Activated T-cell treated with anti-CD3 and anti-CD28 coated beads for 24 hours (primary cell): ENCODE measurements at regions not wholly inside any gene's neighbourhood (a gene's known extent, or its start where the extent isn't known, plus 50 kb on each side); places are given as distances from the start of the nearest gene placed in this dataset.
"Not testable (repeated sequence)": the region's sequence is repeated elsewhere in the genome, so short reads cannot be mapped to it uniquely, and the experiment has no call there.

ENCODE experiments used
- DNase-seq: peaks from one replicate; pipeline ENCODE4 v3.0.0-alpha.2; 2020; ENCODE audit warnings: low read depth

GRCh38 chr4:12579172-12579571, 905.0 kb downstream of the RAB28 start:
- DNase-seq: no peak

DNA sequence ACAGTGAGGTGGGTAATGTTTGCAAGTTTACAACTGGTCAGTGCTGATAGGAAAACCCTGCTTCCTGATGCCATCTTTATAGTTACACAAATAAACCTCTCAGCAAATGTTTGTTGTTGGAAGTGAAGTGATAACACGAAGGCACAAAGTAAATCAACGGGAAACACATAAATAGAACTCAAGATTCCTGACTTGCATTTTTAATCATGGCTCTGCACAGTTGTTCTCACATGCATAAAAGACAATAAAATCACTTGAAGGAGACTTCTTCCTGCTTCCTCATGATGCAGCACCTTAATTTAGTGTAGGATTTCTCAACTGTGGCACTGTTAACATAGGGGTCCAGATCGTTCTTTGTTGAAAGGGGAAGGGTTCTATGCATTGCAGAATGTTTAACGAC, 907.7 kb downstream of the RAB28 start:
- DNase-seq: no peak

DNA sequence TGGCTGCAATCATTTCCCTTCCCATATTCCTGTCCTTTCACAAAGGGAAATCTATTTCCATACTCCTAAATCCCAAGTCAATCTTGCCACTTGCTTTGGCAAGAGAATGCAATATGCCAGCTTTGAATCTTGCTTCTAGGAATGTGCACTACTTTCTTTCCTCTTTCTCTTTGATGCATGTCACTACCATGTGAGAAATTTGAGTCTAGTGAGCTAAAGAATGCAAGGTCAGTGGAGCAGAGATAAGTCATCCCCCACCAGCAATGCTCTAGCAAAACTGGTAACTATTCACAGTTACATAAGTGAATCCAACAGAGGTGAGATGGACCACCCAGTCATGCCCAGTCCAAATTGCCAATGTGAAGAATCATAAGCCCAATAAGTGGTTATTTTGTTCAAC, 910.4 kb downstream of the RAB28 start:
- no peak for DNase-seq

- DNase-seq: no peak
Measured at GRCh38 chr4:12562476-12563140, 921.5 kb downstream of the RAB28 start.

DNA sequence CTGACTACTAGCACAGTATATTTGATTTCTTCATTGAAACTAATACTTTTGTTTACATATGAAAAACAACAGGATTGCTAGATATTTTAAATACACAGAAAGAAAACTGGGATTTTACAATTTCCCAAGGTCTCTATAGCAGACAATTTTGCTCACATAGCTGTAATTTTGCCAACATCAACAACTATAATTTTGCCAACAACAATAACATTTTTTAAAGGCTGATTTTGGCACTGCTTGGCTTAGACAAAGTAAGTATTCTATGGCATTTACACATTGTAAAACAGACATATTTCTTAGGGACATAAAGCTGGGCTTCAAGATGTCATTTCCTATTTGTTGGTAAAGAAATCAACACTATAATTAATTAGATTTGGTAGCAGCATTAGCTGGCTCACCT, 922.1 kb downstream of the RAB28 start:
- no peak for DNase-seq

DNA sequence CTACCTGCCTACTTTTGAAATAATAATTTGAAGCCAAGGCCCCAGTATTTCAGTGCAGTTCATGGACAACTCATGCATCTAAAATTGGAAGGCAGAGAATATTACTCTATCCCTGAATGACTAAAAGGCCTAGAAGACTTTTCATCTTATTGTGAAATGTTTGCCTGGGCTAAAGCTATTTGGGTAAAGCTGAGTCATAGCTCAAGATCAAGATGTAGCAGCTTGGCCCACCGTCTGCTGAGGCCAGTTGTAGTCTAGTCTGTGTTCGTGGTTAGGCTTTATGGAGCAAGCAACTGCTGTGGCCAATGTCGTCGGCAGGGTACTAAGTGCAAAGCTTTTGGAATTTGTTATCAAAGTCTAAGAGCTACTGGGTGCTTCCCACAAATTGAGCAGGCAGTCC, 929.1 kb downstream of the RAB28 start:
- DNase-seq: no peak

- no peak for DNase-seq
Measured at GRCh38 chr4:12548678-12549077, 935.5 kb downstream of the RAB28 start.

- DNase-seq: no peak
Measured at GRCh38 chr4:12545812-12546211, 938.3 kb downstream of the RAB28 start.

DNA sequence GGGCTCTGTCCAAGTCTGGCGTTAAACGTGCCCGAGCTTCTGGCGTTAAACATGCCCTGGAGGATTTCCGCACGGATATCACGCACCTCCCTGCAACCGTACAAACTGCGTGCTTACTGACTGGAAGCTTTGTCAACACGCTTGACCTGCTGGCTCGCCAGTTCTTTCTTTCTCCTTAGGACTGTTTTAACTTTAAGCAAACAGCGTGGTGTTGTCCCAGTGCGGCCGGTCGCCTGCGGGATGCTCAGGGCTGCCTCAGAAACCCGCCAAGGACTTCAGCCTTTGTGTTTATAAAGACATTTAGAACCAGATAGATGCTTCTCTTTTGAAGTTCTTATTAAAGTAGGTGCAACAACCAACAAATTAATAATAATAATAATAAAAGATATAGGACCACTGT, 946.0 kb downstream of the RAB28 start:
- no peak for DNase-seq

- DNase-seq: no peak
Measured at GRCh38 chr4:12534684-12535083, 949.5 kb downstream of the RAB28 start.

DNA sequence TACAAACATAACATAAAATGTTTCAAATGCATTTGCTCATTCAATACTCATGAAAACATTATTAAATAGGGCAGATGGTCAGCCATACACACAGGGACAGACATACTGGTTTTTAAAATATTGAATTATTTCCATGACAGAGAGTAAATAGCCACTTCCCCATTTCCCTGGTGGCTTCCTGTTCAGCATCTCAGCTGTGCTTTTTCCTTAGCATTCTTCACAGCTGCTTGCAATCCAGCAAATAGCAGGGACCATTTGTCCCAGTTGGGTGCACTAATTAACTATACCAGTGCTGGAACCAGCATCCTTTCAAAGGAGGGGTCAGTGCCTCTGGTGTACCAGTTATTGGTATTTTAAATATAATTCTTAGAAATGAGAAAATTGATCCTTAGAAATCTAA, 964.7 kb downstream of the RAB28 start:
- DNase-seq: no peak

GRCh38 chr4:12507868-12508481, 976.2 kb downstream of the RAB28 start:
- DNase-seq: no peak

DNA sequence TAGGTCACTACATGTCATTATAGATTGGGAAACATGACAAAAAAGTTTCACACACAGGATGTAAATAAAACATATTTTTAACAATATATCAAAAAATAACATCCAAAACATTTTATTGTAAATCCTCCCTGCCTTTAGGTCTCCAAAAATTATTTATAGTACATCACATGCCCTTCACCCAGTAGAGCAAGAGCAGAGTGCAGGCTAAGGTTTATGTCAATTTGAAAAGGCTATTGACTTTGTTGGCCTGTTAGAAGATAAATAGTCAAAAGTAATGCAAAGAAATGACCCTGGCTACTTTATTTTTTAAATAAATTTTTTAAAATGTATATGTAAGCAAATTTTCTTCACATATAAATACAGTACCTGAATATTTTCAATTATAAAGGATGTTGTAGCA, 983.7 kb downstream of the RAB28 start:
- DNase-seq: no peak

GRCh38 chr4:12499693-12500092, 984.4 kb downstream of the RAB28 start:
- DNase-seq: no peak

GRCh38 chr4:12495211-12495610, 988.9 kb downstream of the RAB28 start:
- DNase-seq: no peak

DNA sequence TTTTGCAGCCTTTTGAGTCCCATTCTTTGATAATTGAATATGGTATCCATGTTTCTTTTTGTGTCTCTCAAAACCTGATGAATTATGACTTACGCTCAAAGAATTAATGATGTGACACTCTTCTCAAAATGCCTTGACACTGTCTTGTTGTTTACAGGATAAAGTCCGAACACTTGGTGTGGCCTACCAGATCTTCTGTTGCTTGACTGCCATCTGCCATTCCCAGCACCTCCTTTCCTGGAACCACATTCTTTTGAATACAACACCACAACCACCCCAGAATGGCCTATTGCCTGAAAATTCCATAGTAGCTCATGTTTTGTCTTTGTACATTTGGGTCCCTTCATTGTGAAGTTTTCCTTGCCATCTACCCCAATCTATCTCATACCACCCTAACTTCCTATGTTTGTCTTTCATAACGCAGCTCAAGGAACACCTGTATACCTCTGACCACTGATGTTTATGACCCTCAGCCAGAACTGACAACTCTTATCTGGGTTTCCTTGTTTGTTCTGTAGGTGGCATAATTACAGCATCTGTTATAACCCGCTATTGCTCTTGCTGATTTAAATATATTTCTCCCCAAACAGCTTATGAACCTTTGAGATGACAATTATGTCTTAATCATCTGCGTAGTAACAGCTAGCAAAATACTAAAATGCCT, 991.3 kb downstream of the RAB28 start:
- DNase-seq: no peak

DNA sequence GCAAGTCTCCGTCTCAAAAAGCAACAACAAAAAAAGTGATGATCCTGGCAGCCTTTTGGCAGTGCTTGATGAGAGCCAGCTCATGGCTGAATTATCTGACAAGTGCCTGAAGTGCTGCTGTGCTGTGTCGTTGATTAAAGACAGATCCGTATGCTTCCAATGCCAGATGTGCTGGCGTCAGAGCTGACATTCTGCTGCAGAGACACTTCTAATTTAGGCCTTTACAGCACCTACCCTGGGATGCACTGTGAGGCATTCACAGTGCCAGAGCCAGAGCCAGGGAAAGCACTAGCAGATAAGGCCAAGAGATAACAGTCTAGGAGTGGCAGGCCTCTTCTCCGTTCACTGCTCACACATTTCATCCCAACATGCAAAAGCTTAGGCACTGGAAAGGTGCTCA, 995.5 kb downstream of the RAB28 start:
- DNase-seq: no peak

DNA sequence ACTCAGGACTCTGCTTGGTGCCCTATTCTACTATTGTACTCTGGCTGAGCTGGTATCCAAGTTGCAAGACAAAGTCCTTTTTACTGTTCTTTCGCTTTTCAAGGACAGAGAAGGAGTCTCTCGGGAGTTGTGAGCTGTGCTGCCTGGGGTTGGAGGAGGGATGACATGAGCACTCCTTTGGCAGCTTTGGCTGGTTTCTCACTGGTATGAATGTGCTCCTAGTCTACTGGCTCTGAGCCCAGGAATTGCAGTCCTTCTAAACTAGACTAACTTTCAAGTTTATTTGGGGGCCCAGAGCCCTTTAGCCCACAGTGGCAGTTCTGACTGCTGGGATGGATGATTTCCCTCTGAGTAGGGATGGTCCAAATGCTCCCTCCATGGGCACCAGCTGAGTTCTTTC, 997.1 kb downstream of the RAB28 start:
- no peak for DNase-seq

DNA sequence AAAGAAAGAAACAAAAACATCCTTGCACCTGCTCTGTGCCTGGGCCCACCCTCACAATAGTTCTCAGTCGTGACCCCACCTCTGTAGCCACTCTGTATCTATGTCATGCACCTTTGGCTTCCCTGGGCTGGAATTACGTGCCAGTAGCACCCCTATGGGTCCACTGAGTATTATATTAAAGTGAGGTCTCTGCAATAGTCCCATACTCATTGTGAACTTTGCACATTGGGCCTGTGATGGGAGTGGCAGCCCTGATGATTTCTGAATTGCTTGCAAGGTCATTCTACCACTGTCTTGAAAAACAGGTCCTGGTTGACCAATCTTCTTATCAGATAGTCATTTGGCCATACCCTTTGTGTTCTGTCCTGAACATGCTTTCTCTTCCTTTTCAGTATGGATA, 1012.1 kb downstream of the RAB28 start:
- DNase-seq: no peak

DNA sequence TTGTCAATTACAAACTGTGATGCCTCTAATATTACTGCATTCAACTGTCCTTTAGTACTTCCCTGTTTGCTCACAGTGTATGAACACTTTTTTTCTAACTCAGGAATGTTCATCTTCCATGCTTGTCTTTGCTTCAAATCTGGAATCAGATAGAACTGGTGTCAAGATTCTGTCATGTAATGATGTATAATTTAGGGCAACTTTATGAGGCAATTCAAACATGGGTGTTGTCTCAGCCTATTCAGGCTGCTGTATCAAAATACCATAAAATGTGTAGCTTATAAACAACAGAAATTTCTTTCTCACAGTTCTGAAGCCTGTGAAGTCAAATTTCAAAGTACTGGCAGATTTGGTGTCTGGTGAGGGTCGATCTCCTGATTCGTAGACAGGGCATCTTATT, 1012.9 kb downstream of the RAB28 start:
- DNase-seq: no peak

DNA sequence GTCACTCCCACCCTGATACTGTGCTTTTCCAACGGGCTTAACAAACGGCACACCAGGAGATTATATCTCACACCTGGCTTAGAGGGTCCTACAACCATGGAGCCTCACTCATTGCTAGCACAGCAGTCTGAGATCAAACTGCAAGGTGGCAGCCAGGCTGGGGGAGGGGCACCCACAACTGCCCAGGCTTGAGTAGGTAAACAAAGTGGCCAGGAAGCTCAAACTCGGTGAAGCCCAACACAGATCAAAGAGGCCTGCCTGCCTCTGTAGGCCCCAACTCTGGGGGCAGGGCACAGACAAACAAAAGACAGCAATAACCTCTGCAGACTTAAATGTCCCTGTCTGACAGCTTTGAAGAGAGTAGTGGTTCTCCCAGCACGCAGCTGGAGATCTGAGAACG, 1022.6 kb downstream of the RAB28 start:
- DNase-seq: not testable (repeated sequence)

DNA sequence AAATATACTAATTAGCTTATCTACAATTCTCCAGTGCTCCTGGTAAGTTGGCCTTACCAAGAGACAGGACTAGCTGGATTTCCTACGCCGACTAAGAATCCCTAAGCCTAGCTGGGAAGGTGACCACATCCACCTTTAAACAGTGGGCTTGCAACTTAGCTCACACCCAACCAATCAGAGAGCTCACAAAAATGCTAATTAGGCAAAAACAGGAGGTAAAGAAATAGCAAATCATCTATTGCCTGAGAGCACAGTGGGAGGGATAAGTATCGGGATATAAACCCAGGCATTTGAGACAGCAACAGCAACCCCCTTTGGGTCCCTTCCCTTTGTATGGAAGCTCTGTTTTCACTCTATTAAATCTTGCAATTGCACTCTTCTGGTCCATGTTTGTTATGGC, 1025.0 kb downstream of the RAB28 start:
- DNase-seq: no peak

- DNase-seq: no peak
Measured at GRCh38 chr4:12458621-12459020, 1025.5 kb downstream of the RAB28 start.

DNA sequence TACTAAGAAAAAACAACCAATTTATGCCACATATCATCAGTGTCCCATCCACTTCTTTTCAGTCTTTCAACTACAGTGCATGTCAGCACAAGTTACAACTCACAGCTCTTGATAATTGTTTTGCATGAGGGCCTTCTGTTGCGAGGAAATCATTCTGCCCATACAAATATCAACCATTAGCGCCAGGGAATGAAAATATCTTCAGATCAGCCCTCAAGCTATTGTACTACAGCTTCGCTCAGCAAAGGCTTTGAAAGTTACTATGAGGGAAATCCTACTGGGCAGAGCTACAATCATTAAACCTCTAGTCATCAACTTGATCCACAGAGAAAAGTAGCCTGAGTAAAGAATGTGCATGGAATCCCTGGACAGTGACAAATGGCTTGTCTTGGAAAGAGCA, 1023.6 kb upstream of the HS3ST1 start:
- no peak for DNase-seq
